ENCODE measurements at regions not wholly inside any gene's neighbourhood (a gene's known extent, or its start where the extent isn't known, plus 50 kb on each side); places are given as distances from the start of the nearest gene placed in this dataset.
A peak's percentile ranks its signal among the peaks of the same experiment; 100 is the strongest.

- DNase-seq (ENCODE audit: low read depth in 2 of 2), result no peak
- no peak overlapping the region for H3K4me3 ChIP-seq (replicated peaks in 1 of 2; ENCODE audit: low read depth in 2 of 2, low read length in 2 of 2)
- TF ChIP-seq, protein P1, sequence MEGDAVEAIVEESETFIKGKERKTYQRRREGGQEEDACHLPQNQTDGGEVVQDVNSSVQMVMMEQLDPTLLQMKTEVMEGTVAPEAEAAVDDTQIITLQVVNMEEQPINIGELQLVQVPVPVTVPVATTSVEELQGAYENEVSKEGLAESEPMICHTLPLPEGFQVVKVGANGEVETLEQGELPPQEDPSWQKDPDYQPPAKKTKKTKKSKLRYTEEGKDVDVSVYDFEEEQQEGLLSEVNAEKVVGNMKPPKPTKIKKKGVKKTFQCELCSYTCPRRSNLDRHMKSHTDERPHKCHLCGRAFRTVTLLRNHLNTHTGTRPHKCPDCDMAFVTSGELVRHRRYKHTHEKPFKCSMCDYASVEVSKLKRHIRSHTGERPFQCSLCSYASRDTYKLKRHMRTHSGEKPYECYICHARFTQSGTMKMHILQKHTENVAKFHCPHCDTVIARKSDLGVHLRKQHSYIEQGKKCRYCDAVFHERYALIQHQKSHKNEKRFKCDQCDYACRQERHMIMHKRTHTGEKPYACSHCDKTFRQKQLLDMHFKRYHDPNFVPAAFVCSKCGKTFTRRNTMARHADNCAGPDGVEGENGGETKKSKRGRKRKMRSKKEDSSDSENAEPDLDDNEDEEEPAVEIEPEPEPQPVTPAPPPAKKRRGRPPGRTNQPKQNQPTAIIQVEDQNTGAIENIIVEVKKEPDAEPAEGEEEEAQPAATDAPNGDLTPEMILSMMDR (IDR thresholded peaks at IDR 0.05; ENCODE audit: low read depth, low read length), result no peak
Measured at GRCh38 chr7:17036584-17036983, 154.8 kb upstream of the AGR3 start.

GRCh38 chr7:17037356-17037755, 155.6 kb upstream of the AGR3 start:
- DNase-seq (ENCODE audit: low read depth in 2 of 2), result no peak
- TF ChIP-seq, protein P1 (IDR thresholded peaks at IDR 0.05; ENCODE audit: low read depth, low read length), result no peak
- no peak overlapping the region for H3K4me3 ChIP-seq (replicated peaks in 1 of 2; ENCODE audit: low read depth in 2 of 2, low read length in 2 of 2)

GRCh38 chr7:17038160-17038782, 156.5 kb upstream of the AGR3 start:
- no peak overlapping the region for H3K4me3 ChIP-seq (replicated peaks in 1 of 2; ENCODE audit: low read depth in 2 of 2, low read length in 2 of 2)
- no peak for DNase-seq (ENCODE audit: low read depth in 2 of 2)
- TF ChIP-seq, protein P1 (IDR thresholded peaks at IDR 0.05; ENCODE audit: low read depth, low read length), result no peak

DNA sequence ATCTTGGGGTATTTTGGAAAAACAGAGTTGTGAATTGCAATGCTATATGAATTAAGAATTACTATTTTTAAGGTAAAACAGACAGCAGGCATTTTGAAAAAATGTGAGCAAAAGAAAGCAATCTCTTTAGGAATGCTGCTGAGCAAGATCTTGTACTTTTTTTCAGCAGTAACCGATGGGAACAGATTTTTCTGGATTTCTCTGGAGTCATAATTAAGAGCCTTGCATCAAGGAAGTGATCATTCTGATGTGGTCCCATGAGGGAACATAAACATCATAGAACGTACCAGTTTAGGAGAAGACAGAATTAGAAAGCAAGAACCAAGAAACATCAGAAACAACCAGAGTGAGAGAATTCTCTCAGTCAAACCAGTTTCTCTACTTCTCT, 157.0 kb upstream of the AGR3 start:
- no peak overlapping the region for H3K4me3 ChIP-seq (replicated peaks in 1 of 2; ENCODE audit: low read depth in 2 of 2, low read length in 2 of 2)
- DNase-seq (ENCODE audit: low read depth in 2 of 2), result peak in 1 of 2 donors; percentile 47
- TF ChIP-seq, protein P1 (IDR thresholded peaks at IDR 0.05; ENCODE audit: low read depth, low read length), result no peak

- no peak overlapping the region for H3K4me3 ChIP-seq (replicated peaks in 1 of 2; ENCODE audit: low read depth in 2 of 2, low read length in 2 of 2)
- DNase-seq (ENCODE audit: low read depth in 2 of 2), result no peak
- TF ChIP-seq, protein P1 (IDR thresholded peaks at IDR 0.05; ENCODE audit: low read depth, low read length), result no peak
Measured at GRCh38 chr7:17039372-17039771, 157.6 kb upstream of the AGR3 start.

DNA sequence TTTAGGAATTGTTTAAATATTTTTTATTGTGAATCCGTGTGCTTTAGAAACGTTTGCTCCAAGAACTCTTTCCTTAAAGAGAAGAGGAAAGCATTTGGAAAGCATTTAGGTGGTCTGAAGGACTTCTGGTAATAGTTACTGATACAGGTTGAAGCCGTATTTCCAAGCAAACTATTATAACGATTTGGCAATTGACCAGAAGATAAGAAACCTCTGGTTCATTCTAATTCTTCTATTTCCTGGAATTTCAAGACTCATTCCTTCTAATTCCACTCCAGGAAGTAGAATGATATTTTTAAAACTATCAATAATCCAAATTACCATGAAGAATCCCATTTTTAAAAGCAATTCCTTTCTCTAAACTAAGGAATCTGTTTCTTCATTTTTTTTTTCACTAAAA, 158.9 kb upstream of the AGR3 start:
- TF ChIP-seq, protein P1 (IDR thresholded peaks at IDR 0.05; ENCODE audit: low read depth, low read length), result no peak
- peak in 1 of 2 donors; percentile 50 for DNase-seq (ENCODE audit: low read depth in 2 of 2)
- H3K4me3 ChIP-seq (replicated peaks in 1 of 2; ENCODE audit: low read depth in 2 of 2, low read length in 2 of 2), result no peak overlapping the region

- DNase-seq (ENCODE audit: low read depth in 2 of 2), result peak; percentile 97 to 98
- TF ChIP-seq, protein P1 (IDR thresholded peaks at IDR 0.05; ENCODE audit: low read depth, low read length), result no peak
- H3K4me3 ChIP-seq (replicated peaks in 1 of 2; ENCODE audit: low read depth in 2 of 2, low read length in 2 of 2), result no peak overlapping the region
Measured at GRCh38 chr7:17041324-17041723, 159.5 kb upstream of the AGR3 start.

Data from cardiac fibroblast (primary cell).